ENCODE measurements at regions not wholly inside any gene's neighbourhood (a gene's known extent, or its start where the extent isn't known, plus 50 kb on each side); places are given as distances from the start of the nearest gene placed in this dataset.
"Not testable (repeated sequence)": the region's sequence is repeated elsewhere in the genome, so short reads cannot be mapped to it uniquely, and the experiment has no call there.

- Mint-ChIP-seq H3K27ac (ENCODE audit: unreplicated experiment) (no peak overlapping the region), H3K4me3 (ENCODE audit: low read depth, unreplicated experiment) (no peak overlapping the region), H3K36me3 (ENCODE audit: insufficient read depth, unreplicated experiment) (no peaks in the 10 kb centered on the region), H3K4me1 (ENCODE audit: low read depth, unreplicated experiment) (no peaks in the 10 kb centered on the region), H3K9me3 (ENCODE audit: low read depth, unreplicated experiment) (peaks cover 5% of the 10 kb centered on the region), H3K27me3 (ENCODE audit: unreplicated experiment) (no peaks in the 10 kb centered on the region)
- no peak for DNase-seq
- BruUV-seq (replicated peaks), result no TSS peak
- no peak for TF ChIP-seq CTCF (IDR thresholded peaks at IDR 0.05; ENCODE audit: unreplicated experiment)
- CTCF ChIA-PET, result no interaction called here
- intact Hi-C loops (cut with micrococcal nuclease; ENCODE audit: unreplicated experiment), result no loop called here
Observed at GRCh38 chr5:106780355-106780754, 890.4 kb downstream of the EFNA5 start.

GRCh38 chr5:106776515-106776914 lies 894.2 kb downstream of the EFNA5 start:
- CTCF ChIA-PET; H3K4me1 Mint-ChIP-seq (ENCODE audit: low read depth, unreplicated experiment); DNase-seq; H3K27ac Mint-ChIP-seq (ENCODE audit: unreplicated experiment); H3K4me3 Mint-ChIP-seq (ENCODE audit: low read depth, unreplicated experiment); H3K9me3 Mint-ChIP-seq (ENCODE audit: low read depth, unreplicated experiment); BruUV-seq (replicated peaks); H3K27me3 Mint-ChIP-seq (ENCODE audit: unreplicated experiment); intact Hi-C loops (cut with micrococcal nuclease; ENCODE audit: unreplicated experiment); H3K36me3 Mint-ChIP-seq (ENCODE audit: insufficient read depth, unreplicated experiment): not testable (repeated sequence)

GRCh38 chr5:106768392-106768791 lies 902.3 kb downstream of the EFNA5 start:
- Mint-ChIP-seq H3K36me3 (ENCODE audit: insufficient read depth, unreplicated experiment) (no peaks in the 10 kb centered on the region), H3K27ac (ENCODE audit: unreplicated experiment) (no peak overlapping the region), H3K9me3 (ENCODE audit: low read depth, unreplicated experiment) (no peaks in the 10 kb centered on the region), H3K4me3 (ENCODE audit: low read depth, unreplicated experiment) (no peak overlapping the region), H3K27me3 (ENCODE audit: unreplicated experiment) (no peaks in the 10 kb centered on the region), H3K4me1 (ENCODE audit: low read depth, unreplicated experiment) (no peaks in the 10 kb centered on the region)
- DNase-seq, result no peak
- CTCF ChIA-PET, result interaction anchor here (0.6 kb wide), 1 partner anchor 737 kb away, joined by 5 read pairs; no protein-coding TSS in a partner anchor
- no peak for TF ChIP-seq CTCF (IDR thresholded peaks at IDR 0.05; ENCODE audit: unreplicated experiment)
- BruUV-seq (replicated peaks), result no TSS peak
- intact Hi-C loops (cut with micrococcal nuclease; ENCODE audit: unreplicated experiment), result no loop called here

- H3K9me3 Mint-ChIP-seq (ENCODE audit: low read depth, unreplicated experiment), result no peaks in the 10 kb centered on the region
- no peaks in the 10 kb centered on the region for H3K36me3 Mint-ChIP-seq (ENCODE audit: insufficient read depth, unreplicated experiment)
- TF ChIP-seq CTCF (IDR thresholded peaks at IDR 0.05; ENCODE audit: unreplicated experiment), result no peak
- no TSS peak for BruUV-seq (replicated peaks)
- no peaks in the 10 kb centered on the region for H3K4me1 Mint-ChIP-seq (ENCODE audit: low read depth, unreplicated experiment)
- intact Hi-C loops (cut with micrococcal nuclease; ENCODE audit: unreplicated experiment), result no loop called here
- H3K4me3 Mint-ChIP-seq (ENCODE audit: low read depth, unreplicated experiment), result no peak overlapping the region
- CTCF ChIA-PET, result no interaction called here
- H3K27me3 Mint-ChIP-seq (ENCODE audit: unreplicated experiment), result no peaks in the 10 kb centered on the region
- no peak for DNase-seq
- H3K27ac Mint-ChIP-seq (ENCODE audit: unreplicated experiment), result no peak overlapping the region
Observed at GRCh38 chr5:106766916-106767315, 903.8 kb downstream of the EFNA5 start.

- TF ChIP-seq CTCF (IDR thresholded peaks at IDR 0.05; ENCODE audit: unreplicated experiment), result no peak
- intact Hi-C loops (cut with micrococcal nuclease; ENCODE audit: unreplicated experiment), result no loop called here
- H3K27me3 Mint-ChIP-seq (ENCODE audit: unreplicated experiment), result no peaks in the 10 kb centered on the region
- no peaks in the 10 kb centered on the region for H3K4me1 Mint-ChIP-seq (ENCODE audit: low read depth, unreplicated experiment)
- no peak overlapping the region for H3K27ac Mint-ChIP-seq (ENCODE audit: unreplicated experiment)
- BruUV-seq (replicated peaks), result no TSS peak
- H3K9me3 Mint-ChIP-seq (ENCODE audit: low read depth, unreplicated experiment), result no peaks in the 10 kb centered on the region
- no peak overlapping the region for H3K4me3 Mint-ChIP-seq (ENCODE audit: low read depth, unreplicated experiment)
- peak; percentile 67 for DNase-seq
- CTCF ChIA-PET, result no interaction called here
- no peaks in the 10 kb centered on the region for H3K36me3 Mint-ChIP-seq (ENCODE audit: insufficient read depth, unreplicated experiment)
Observed at GRCh38 chr5:106759581-106759980, 911.2 kb downstream of the EFNA5 start.

All from Calu3 (cell line).